Right ventricle myocardium inferior (tissue), 1 donor: ENCODE measurements at regions not wholly inside any gene's neighbourhood (a gene's known extent, or its start where the extent isn't known, plus 50 kb on each side); places are given as distances from the start of the nearest gene placed in this dataset.

Source experiments
- ATAC-seq: fragments of 200-7000 bp; cut with Tn5 transposase; one replicate; pipeline ENCODE4 v1.9.1; 2020; ENCODE audit warnings: mild to moderate bottlenecking, moderate library complexity
- DNase-seq: peaks from one replicate; pipeline ENCODE4 v3.0.0; 2021; ENCODE audit errors: missing footprints
- intact Hi-C: fragments of 100-400 bp; cut with DNase I; formaldehyde crosslinking; loops from one replicate; pipeline ENCODE4 v1.11.0; 2022
- donor health status: DM: no; HTN: yes; CAD: no; lungs with severe emphysema.

DNA sequence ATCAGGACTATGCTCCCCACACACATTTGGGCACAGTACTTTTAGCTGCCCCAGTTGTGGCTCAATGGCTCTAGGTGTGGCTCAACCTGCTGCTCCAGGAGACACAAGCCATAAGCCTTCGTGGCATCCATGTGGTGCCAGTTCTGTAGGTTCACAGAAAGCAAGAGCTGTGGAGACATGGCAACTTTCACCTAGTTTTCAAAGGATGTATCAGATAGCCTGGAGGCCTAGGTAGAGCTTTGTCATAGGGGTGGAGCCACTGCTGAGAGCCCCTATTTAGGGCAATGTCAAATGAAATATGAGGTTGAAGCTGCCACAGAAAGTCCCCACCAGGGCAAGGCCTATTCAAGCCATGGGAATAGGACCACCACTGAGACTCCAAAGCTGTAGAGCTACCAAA, 210.5 kb downstream of the LMO4 start:
- DNase-seq = no peak
- no peak for ATAC-seq
- intact Hi-C loops = no loop called here

DNA sequence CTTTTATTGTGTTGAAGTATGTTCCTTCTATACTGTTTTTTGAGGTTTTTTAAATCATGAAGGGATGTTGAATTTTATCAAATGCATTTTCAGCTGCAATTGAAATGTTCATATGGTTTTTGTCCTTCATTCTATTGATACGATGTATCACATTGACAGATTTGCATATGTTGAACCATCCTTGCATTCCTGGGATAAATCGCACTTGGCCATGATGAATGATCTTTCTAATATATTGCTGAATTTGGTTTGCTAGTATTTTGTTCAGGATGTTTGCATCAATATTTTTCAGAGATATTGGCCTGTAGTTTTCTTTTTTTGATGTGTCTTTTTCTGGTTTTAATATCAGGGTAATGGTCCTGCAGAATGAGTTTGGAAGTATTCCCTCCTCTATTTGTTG, 214.0 kb downstream of the LMO4 start:
- intact Hi-C loops = no loop called here
- ATAC-seq (no peak), DNase-seq (no peak)

DNA sequence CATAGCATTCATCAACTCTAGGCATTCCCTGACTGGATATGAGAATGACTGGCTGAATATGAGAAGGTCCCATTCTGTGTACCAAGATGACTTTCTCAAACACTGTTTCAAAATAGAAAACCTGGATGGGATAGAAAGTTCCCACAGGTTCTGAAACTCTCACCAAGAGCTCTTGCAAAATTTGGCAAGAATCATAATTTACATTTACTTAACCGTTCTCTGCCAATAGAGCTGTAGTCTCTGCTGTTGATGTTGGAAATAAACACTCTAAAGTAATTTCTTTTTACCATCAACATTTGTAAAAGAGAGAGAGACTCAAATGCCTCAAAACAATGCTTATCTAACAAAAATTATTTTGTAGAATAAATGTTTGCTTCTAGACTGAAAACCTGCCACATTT, 221.1 kb downstream of the LMO4 start:
- no peak for DNase-seq
- no peak for ATAC-seq
- intact Hi-C loops = no loop called here

DNA sequence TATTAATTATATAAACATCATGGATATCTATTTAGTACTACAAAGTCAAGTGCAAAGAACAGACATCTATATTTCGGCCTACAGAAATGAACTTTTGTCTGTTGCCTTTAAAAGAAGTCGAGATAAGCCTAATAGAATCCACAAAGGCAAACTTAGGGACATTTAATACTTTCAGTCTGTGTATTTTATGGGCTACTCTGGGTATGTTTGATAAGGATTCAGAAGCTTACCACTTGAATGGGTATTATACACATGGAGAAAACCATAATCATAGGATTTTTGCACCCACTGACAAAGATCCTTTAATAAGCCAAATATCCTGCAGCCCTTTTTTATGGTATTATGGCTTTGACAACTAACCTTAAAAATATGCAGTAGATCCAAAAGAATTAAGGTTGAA, 224.8 kb downstream of the LMO4 start:
- DNase-seq (no peak), ATAC-seq (no peak)
- intact Hi-C loops = no loop called here

DNA sequence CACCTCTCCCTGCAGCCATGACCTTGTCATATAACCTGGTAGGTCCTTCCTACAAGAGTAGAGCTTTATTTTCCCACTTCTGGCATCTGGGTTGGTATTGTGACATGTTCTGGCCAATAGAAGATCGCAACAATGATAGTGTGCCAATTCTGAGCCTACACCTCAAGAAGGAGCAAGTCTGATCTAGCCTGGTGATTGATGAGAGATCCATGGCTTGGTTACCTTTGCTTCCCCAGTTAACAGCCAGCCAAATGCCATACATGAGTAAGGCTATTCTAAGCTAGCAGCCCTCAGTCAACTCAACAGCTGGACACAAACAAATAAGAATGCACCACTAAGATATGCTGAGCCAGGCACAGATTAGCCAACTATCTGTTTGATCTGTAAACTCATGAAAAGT, 226.7 kb downstream of the LMO4 start:
- ATAC-seq = no peak
- intact Hi-C loops = no loop called here

DNA sequence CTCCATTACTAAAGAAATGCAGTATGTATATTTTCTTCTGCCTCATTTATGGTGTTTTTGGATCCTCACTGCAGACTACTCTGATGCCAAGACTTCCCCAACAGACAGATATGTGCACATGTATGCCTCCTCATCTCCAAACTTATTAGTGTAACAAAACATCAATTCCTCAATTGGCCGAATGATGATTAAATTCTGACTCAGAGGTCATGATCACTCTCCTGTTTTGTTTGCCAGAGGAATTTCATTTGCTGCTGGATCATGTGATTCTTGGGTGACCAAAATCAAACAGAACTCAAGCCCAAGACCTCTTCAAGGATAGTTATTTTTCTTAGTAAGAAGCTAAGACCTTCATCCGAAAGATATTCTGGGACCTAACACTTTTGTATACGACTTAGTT, 227.6 kb downstream of the LMO4 start:
- no peak for ATAC-seq
- intact Hi-C loops = no loop called here
- DNase-seq = no peak

More for the DNA sequence above, 226.7 kb downstream of the LMO4 start:
- DNase-seq = no peak

DNA sequence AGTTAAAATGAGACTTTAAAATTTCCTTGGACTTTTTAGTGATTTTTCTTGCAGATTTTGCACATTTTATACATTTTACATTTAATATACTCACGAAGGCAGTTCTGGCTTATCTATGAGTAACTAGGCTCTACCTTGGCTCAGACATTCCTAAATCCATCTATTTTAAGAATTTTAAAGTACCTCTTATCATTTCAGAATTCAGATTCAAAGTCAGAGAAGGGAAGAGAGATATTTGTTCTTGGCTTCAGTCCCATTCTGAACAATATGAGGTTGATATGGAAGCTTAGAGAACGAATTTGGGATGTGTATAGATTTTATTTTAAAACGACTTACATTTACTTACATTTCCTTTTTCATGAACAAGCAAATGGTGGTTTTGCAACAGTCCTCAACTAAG, 230.2 kb downstream of the LMO4 start:
- no peak for DNase-seq
- no peak for ATAC-seq
- intact Hi-C loops = no loop called here

DNA sequence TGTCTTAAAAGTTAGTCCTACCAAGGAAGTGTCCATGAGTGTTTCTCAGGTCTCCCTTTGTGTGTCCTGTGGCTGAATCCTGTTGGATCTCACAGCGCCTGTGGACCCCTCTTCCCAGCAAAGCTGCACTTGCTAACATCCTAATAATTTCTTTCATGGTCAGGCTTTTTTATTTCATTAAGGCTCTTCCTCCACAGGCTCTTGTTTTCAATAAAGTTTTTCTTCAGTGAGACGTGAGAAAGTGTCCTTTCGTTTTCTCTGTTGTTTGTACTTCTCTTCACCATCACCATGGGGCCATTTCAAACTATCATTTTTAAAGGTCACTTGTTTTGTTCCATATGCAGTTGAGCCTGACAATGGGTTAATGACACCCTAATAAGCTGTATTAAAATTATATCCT, 231.5 kb downstream of the LMO4 start:
- intact Hi-C loops = no loop called here
- no peak for DNase-seq
- no peak for ATAC-seq

DNA sequence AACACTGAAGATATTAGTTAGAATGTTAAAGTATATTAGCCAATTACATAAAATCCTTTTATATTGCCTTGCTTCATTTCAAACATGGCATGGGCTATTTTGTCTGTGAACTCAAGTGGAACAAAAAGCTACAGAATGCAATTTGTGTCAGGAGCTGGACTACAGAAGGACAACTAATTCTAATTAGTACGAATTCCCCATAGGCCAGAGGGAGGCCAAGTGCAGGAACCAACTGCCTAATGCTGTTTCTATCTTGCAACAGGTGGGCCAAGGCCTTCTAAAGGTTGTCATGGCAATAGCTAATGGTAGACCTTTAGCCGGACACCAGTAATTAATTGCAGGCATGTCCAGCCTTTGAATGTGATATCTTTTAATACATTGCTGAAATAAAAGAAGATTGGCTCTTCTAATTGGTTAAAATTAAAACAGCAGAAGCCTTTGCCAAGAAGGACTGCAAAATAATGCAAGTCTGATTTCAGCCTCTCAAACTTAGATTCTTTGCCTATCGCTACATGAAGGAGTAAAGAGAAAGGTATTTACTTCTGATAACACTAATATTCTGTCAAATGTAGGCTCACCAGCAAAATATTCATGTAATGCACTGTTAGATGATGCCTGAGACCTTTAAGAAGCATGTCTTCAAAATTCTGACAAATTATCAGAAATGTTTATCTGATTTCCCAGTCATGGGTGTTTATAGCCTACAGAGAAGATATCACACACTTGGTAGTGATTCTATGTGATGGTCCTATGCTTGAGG, 232.1 kb downstream of the LMO4 start:
- no peak for ATAC-seq
- no peak for DNase-seq
- intact Hi-C loops = no loop called here

DNA sequence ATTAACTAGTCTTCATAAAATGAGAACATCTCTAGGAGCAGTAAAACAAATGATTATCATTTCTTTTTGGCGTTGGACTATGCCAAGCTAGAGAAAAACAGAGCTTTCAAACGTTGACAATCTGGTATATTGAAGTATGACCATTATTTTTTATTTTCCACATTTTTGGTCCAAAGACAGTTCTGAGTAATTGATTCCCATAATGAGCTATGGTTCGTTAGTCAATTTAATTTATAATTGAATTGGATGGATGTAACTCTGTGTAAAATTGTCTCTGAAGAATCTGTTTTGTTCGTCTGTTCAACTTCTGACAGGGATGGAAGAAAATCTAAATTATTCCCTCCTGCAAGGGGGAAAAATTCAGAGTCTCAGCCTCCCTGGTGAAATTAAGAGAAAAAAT, 234.5 kb downstream of the LMO4 start:
- no peak for DNase-seq
- ATAC-seq = no peak
- intact Hi-C loops = no loop called here

DNA sequence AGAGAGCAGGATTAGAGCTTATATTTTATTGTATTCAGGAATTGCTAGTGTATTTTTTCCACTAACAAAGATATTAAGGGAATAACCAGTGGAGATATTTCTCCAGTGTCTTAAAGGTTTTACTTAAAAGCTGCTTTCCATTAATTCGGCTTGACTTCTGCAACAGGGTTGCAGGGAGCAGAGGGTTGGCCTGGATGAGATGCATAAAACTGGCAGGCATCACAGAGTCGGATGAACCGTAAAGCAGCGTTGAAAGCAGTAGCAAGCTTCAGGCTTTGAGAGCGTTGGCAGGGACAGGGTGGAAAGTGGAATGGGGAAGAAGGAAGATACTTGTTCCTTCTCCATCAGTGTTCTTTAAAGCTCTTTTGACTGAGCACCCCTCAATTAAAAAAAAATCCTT, 237.2 kb downstream of the LMO4 start:
- intact Hi-C loops = no loop called here
- ATAC-seq = no peak
- DNase-seq = no peak

DNA sequence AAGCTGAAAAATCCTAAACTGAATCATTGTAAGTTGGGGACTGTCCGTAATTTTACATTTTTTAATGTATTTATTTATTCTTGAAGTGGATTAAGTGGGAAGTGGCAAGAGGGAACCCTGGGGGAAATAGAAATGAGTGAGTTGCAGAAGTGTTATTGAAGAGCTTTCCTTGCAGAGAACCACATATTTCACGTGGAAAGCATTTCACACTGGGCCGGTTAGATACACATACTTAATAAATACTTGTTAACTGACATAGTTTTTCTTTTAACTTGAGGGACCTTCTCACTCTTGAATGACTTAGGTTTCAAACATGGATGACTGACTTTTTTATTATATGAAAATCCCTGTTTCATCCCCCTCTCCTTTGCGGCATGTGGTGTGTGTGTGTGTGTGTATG, 239.3 kb downstream of the LMO4 start:
- DNase-seq = no peak
- intact Hi-C loops = no loop called here
- no peak for ATAC-seq

DNA sequence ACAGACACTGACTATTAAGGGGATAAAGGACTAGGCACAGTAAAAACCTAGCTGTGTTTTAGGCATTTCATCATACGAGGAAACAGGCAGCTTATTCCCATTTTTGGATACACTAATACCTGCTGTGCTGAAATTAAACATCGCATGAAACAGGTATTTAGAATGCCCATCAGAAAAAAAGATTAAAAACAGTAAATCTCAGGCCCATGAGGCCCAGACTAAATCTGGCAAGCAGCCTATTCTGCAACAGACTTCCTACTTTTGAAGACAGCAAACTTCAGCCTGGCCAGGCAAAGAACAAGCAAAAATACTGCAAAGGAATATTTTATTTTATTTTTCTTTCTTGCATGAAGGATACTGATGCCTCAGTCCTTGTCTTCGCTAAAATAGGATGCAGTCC, 240.2 kb downstream of the LMO4 start:
- intact Hi-C loops = no loop called here
- no peak for DNase-seq
- no peak for ATAC-seq

DNA sequence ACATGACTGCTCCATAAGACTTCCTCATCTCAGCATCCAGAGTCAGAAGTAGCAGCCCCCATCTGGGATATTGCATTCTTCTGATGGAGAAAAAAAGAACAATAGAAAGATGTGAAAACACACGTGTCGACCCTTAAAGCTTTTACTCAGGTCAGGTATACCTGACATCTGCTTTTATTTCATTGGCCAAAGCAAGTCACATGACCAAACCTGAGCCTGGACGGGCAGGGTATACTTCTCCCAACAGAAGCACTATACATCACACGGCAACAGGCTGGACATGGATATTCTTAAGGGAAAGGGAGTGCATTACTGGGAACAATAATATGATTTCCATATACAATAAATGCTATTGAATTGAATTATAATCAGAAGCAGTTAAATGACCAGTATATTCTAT, 243.3 kb downstream of the LMO4 start:
- DNase-seq (no peak), ATAC-seq (no peak)
- intact Hi-C loops = no loop called here

DNA sequence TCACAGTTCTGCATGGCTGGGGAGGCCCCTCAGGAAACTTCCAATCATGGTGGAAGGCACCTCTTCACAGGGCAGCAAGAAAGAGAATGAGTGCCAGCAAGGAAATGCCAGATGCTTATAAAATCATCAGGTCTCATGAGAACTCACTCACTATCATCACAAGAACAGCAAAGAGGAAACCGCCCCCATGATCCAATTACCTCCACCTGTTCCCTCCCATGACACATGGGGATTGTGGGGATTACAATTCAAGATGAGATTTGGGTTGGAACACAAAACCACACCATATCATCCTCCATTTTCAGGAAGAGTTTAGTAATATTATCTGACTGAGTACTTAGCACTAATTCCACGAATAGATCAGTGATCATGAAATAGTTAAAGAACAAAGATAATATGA, 244.2 kb downstream of the LMO4 start:
- DNase-seq (no peak), ATAC-seq (no peak)
- intact Hi-C loops = no loop called here

DNA sequence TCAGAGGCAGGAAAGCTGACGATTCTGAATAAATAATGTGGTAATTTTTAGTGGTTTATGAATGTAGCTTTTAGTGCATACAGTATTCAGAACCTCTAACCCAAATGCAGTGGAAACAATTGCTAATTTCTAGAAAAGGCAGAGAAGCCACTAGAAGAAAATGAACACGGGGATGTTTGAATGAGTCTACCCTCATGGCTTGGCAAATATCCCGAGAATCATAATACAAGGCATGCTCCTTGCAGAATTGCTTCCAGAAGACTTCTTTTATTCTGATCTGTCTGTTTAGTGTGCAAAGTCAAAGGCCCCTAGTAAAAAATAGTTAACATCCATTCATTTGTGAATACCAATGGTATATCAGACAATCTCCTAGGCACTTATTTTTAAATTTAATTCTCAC, 246.8 kb downstream of the LMO4 start:
- intact Hi-C loops = no loop called here
- ATAC-seq = no peak
- DNase-seq = no peak

DNA sequence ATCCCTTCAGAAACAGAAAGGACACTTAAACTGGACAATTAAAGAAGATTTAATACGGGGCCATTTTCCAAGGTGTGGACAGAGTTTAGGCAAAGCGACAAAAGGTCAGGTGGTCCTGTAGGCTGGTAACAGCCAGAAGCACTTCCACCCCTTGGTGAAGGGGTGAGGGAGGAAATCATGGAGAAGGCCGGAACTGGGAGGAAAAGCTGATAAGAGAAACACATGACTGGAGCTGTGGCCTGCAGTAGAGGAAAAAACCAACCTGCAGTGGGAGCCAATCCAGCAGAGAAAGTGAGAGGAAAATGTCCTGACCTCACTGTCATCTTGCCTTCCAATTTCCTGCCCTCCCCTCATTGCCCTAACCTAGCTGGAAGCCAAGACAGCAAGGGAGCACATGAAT, 249.8 kb downstream of the LMO4 start:
- DNase-seq (no peak), ATAC-seq (no peak)
- intact Hi-C loops = no loop called here

DNA sequence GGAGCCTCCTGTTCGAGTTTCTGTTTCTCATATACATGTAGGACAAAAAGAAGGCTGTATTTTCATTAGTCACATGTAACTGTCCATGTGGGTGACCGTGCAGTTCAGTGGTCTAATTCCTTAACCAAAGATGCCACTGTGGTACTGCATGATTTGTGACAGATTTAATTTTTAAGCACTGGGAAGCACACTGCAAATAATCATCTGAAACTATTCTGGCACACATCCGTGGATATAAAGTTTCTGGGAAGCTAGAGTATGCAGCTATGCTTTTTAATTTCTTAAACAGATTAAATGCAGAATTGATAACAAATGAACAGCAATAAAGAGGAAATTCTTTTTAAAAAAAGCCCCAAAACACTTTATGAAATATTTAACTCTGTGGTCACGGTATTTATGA, 254.8 kb downstream of the LMO4 start:
- ATAC-seq (no peak), DNase-seq (no peak)
- intact Hi-C loops = no loop called here

DNA sequence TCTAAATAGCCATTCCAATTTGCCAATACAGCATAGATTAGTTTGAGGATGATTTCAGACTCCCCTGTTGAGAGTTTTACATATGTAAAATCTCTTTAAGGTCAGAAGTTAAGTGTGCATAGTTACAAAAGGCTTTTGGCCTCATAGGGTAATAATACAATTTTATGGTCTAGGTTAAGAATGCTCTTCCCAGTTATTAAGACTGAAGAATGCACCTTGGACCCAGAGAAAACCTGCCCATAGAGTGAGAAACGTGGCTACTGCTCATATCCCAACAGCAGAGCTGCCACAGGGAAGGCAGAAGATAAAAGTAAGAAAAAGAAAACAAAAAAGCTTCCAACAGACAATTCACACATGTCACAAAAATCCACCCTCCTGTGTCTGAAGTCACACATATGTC, 255.9 kb downstream of the LMO4 start:
- no peak for ATAC-seq
- DNase-seq = no peak
- intact Hi-C loops = no loop called here

DNA sequence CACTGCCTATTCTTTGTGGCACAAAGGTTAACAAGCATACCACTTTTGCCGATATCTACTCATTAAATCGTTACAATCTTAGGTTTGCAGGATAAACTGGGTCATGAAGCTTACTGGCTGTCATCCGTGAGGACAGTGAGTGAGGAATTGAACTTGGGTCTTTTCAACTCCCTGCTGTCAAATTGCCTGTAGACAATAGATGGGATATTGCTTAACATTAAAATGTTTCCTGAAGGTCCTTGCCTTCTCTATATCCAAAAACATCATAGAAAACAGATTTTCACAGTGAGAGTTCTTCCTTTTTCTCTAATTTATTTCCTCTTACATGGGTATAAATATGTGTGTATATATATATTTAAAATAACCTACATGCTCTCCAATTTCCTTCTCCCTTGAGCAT, 257.8 kb downstream of the LMO4 start:
- no peak for DNase-seq
- intact Hi-C loops = no loop called here
- no peak for ATAC-seq

DNA sequence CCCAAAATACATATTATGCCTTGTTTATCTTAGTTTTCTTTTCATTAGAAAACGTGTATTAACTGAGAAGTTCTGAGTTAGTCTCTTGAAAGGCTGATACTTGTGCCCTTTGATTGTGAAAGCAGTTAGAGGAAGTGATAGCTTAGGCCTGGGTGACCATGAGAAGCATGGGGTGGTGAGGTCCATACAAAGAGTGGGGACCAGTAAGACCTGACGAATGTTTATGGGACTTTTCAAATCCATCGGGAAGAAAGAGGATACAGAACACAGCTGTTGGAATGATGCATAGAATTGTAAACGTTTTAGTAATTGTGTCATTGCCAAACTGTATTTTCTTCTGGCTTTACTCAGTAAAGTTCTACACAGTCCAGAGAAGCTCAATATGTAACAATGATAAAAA, 259.8 kb downstream of the LMO4 start:
- ATAC-seq (no peak), DNase-seq (no peak)
- intact Hi-C loops = no loop called here
